NCI-H128 (cell line): ENCODE measurements at regions not wholly inside any gene's neighbourhood (a gene's known extent, or its start where the extent isn't known, plus 50 kb on each side); places are given as distances from the start of the nearest gene placed in this dataset.

Experiments used
- DNase-seq: peaks from one replicate; lab custom pipeline; 2025; ENCODE audit not compliant: unreplicated experiment; lab: John Stamatoyannopoulos, UW

- DNase-seq = no peak
Measured at GRCh38 chr6:6886171-6886885, 221.4 kb upstream of the RREB1 start.

- no peak for DNase-seq
Measured at GRCh38 chr6:6886886-6887285, 220.9 kb upstream of the RREB1 start.

- DNase-seq = no peak
Measured at GRCh38 chr6:6889601-6890000, 218.2 kb upstream of the RREB1 start.

GRCh38 chr6:6890400-6890858, 217.3 kb upstream of the RREB1 start:
- DNase-seq = no peak

- no peak for DNase-seq
Measured at GRCh38 chr6:6891125-6891721, 216.5 kb upstream of the RREB1 start.

GRCh38 chr6:6891949-6892461, 215.8 kb upstream of the RREB1 start:
- DNase-seq = no peak

- no peak for DNase-seq
Measured at GRCh38 chr6:6892744-6893583, 214.8 kb upstream of the RREB1 start.

- no peak for DNase-seq
Measured at GRCh38 chr6:6893701-6894100, 214.1 kb upstream of the RREB1 start.

- DNase-seq = no peak
Measured at GRCh38 chr6:6895929-6896328, 211.8 kb upstream of the RREB1 start.

GRCh38 chr6:6897140-6897539, 210.6 kb upstream of the RREB1 start:
- DNase-seq = no peak

GRCh38 chr6:6900569-6901204, 207.1 kb upstream of the RREB1 start:
- no peak for DNase-seq

GRCh38 chr6:6901205-6901719, 206.5 kb upstream of the RREB1 start:
- DNase-seq = no peak

- DNase-seq = no peak
Measured at GRCh38 chr6:6901945-6902344, 205.8 kb upstream of the RREB1 start.

- DNase-seq = no peak
Measured at GRCh38 chr6:6905961-6906518, 201.7 kb upstream of the RREB1 start.

GRCh38 chr6:6906570-6907213, 201.1 kb upstream of the RREB1 start:
- no peak for DNase-seq

GRCh38 chr6:6907286-6907685, 200.5 kb upstream of the RREB1 start:
- DNase-seq = no peak

GRCh38 chr6:6908121-6908520, 199.6 kb upstream of the RREB1 start:
- no peak for DNase-seq

GRCh38 chr6:6909111-6909510, 198.7 kb upstream of the RREB1 start:
- DNase-seq = no peak

GRCh38 chr6:6910734-6911295, 196.9 kb upstream of the RREB1 start:
- no peak for DNase-seq

GRCh38 chr6:6911391-6911790, 196.4 kb upstream of the RREB1 start:
- no peak for DNase-seq
